DMS79 treated with DMSO at 0.1 percent for 48 hours (cell line): ENCODE measurements at regions not wholly inside any gene's neighbourhood (a gene's known extent, or its start where the extent isn't known, plus 50 kb on each side); places are given as distances from the start of the nearest gene placed in this dataset.
A peak's percentile ranks its signal among the peaks of the same experiment; 100 is the strongest.

Experiments used
- DNase-seq: peaks from one replicate; lab custom pipeline; 2025; lab: John Stamatoyannopoulos, UW

DNA sequence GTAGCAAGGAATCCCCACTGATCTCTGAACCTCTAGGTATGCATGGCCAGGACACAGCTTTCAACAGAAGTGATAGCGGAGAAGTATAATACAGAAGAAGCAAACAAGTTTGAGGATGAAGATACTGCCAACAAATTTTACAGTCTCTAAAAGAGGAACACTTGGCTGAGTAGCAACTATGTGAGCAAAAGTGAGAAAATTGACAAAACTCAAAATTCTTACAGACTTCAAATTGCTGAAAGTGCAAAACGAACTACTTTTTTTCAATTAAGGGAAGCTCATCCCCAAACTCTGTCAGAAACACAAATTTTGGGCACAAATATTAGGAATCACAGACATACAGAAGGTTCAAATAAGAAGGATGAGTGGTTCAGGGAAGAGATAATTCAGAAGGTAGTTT lies 1324.6 kb downstream of the LRFN5 start:
- DNase-seq = no peak

DNA sequence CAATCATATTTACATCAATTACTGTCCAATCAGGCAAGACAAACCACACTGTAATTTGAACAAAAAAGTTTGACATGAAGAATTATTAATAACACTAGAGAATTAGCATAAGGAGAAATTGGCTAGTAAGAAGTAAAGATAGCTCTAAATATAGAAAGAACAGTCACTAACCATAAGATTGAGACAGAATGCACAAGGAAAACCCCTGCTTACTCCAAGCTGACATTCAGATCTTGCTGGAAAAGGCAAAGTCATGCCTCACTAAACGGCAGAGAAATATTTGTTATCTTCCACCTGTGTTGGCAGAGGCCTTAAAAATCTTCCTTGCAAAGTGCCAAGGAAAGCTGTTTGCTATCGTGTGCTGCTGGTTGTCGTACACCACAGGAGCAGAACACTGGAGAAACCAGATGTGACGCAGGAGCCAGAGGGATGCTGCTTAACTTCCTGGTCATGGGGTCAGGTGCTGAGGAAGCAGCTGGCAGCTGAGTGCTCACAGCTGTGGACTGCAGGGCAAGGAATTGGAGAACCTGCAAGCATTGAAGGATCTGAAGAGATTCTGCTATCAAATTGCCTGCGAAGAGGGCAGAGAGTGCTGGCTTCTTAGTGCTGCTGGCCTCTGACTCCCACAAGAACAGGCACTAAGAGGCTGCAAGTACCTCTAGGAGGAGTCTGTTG lies 1323.3 kb downstream of the LRFN5 start:
- peak; percentile 94 for DNase-seq

DNA sequence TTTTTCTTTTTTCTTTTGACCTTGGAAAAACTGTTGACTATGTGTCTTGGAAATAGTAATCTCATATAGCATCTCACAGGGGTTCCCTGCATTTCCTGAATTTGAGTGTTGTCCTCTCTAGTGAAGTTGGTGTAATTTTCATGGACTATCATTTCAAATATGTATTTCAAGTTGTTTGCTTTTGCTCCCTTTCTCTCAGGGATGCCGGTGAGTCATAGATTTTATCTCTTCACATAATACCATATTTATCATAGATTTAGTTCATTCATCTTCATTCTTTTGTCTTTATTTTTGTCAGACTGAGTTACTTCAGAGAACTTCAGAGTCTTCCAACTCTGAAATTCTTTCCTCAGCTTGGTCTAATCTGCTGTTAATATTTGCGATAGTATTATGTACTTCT lies 1320.6 kb downstream of the LRFN5 start:
- no peak for DNase-seq

DNA sequence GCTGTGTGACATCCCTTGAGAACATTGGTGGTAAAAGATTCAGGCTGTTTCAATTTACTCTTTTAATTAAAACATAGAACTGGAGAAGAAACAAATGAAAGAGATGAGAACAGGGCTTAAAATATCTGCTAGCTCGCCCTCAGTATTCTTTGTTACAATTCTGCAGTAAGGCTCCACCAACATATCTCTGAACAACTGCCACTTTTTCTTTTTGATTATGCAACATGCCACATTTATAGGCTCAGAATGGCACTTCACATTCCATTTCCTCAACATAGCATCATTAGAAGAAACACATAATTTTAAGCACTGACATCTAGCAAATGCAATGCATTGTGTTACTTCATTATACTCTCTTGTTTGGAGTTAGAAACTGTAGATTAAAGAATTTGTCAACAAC lies 1315.2 kb downstream of the LRFN5 start:
- no peak for DNase-seq

DNA sequence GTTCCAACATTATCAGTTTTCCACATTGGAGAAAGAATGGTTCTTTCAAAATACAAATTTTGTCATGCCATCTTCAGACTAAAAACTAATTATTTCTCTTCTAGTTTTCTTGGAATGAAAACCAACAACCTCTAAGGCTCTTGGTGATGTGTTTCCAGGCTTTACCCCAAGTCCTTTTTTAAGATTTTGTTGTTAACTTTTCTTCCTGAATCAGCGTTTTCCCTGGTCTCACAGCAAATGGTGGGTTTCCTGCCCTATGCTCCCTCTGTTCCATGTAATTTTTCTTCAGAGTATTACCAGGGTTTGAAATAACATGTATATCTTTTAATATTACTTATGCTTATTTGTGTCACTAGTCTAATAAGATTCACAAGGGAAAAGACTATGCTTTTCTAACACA lies 1311.9 kb downstream of the LRFN5 start:
- no peak for DNase-seq

DNA sequence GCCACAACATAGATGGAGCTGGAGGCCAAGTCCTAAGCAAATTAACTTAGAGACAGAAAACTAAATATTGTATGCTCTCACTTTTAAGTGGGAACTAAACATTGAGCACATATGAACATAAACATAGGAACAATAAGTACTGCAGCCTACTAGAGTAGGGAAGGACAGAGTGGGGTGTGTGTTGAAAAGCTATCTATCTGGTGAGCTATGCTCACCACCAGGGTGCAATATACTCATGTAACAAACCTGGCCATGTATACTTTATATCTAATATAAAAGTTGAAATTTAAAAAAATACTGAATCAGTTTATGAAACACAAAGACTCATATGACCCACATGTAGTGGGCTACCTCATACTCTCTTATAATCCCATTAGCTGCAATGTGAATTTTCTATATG lies 1305.0 kb downstream of the LRFN5 start:
- DNase-seq = no peak

DNA sequence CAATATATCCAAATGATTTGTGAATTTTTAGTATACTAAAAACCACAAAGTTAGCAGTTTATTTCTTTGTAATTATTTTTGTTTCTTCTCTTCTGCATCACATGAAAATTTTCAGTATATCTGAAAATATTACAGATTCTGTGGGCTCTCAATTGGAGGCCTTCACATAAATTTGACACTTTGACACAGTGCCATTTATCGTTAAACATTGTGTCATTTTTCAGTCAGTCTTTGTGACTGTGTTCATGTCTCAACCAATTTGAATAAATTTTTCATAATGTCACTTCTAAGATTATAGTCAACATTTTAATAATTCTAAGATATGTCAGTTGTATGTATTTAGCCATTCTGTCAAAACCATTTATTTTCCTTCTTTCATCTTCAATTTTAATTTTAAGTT lies 1303.0 kb downstream of the LRFN5 start:
- DNase-seq = no peak

DNA sequence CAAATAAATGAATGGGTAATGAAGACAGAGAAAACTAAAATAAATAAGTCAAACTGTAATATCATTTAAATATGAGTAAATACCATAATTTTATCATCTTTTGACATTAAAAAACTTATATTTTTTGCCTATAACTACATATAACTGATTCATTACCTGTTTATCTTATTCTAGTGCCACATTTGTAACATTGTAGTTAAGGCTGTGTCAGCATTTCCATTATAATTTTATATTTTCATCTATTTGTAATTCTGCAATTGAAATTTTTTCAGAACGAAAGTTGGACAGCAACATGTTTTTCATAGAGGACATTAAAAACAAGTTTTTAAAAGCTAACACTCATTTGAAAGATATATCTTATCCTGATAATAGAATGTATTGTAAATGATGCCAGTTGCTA lies 1286.5 kb downstream of the LRFN5 start:
- DNase-seq = no peak

DNA sequence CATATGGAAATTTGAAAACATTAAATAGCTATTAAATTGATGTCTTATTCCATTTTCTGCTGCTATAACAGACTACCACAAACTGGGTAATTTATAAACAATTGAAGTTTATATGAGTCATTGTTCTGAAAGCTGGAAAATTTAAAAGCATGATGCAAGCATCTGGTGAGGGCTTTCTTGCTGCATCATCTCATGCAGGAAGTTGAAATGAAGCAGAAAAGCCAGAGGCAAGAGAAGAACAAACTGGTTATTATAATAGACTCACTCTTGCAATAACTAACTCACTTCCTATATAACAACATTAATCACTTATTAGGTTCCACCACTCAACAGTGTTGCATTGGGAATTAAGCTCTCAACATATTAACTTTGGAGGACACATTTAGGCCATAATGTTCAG lies 1277.4 kb downstream of the LRFN5 start:
- peak; percentile 13 for DNase-seq

DNA sequence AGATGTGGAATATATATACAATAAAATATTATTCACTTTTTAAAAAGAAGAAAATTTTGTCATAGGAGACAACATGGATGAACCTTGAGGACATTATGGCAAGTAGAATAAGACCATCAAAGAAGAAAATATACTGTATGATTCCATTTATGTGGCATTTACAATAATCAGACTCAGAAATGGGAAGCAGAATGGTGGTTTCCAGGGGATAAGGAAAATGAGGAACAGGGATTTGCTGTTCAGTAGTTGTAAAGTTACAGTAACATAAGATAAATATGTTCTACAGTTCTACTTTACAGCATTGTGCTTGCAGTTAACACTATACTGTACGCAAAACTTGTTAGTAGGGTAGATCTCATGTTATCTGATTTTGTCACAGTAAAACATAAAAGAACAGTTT lies 1271.0 kb downstream of the LRFN5 start:
- no peak for DNase-seq

DNA sequence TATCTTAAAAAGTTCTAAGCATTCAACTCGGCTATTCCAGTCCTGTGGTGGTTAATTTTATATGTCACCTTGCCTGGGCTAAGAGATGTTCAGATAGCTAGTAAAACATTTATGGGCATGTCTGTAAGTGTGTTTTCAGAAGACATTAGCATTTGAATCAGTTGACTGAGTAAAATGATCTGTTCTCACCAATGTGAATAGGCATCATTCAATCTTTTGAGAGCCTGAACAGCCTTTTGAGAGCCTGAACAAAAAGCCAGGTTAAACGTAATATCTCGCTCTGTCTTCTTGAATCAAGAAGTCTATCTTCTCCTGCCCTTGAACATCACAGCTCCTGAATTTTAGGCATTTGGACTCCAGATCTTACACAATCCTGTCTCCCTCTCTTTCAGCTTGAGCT lies 1266.1 kb downstream of the LRFN5 start:
- DNase-seq = no peak

DNA sequence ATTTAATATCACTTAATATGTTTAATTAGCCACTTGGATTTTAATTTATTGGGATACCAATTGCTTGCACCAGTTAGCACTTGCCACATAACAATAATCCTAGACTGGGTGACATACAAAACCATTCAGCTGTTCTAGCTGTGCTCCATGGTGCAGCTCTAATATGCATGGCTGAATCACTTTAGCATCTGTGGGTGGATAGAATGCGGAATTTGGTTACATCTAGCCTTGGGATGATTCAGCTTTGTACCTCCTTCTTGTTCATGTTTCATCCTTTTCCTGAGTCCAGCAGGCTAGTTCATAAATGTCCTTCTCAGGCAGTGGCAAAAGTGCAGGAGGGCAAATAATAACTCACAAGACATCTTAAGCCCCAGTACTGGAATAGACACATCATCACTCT lies 1263.0 kb downstream of the LRFN5 start:
- no peak for DNase-seq

DNA sequence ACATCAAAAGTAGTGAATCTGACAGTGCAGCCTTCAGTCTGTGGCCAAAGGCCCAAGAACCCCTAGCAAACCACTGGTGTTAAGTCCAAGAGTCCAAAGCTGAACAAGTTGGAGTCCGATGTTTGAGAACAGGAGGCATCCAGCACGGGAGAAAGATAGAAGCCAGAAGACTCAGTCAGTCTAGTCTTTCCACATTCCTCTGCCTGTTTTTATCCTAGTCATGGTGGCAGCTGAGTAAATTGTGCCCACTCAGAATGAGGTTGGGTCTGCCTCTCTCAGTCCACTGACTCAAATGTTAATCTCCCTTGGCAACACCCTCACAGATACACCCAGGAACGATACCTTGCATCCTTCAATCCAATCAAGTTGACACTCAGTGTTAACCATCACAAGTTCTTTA lies 1255.4 kb downstream of the LRFN5 start:
- DNase-seq = no peak

DNA sequence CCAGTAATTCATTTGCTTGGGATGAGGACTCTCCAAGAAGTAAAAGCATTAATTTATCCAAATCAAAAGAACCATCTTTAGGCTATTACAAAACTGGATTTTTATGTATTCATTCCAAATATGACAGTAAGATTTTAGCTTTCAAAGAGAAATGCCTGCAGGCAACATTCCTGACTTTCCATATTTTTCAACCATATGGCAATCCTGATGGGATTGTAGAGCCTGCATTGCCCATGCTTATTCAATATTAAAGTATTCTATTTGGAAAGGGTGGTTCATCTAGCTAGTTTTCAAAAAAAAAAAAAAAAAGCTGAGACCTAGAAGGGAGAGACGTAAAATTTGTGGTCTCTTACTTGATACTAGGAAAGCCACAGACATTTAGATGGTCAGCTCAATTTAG lies 1253.7 kb downstream of the LRFN5 start:
- DNase-seq = no peak

DNA sequence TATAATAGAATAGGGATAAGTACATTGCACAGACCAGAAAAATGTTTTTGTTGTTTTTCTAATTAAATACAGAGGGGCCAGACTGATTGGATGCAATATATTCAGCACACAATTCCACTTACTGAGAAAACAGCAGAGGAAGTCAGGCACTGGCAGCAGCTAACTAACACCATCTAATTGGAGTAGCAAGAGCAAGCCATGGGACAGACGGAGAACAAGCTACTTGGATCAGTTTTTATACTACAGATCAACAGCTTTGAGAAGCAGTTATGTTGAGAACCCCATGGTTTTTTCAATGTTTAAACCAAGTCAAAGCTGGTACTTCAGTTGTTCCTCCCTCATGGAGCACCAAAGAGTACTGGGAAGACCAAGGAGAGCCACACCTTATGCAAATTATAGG lies 1249.4 kb downstream of the LRFN5 start:
- no peak for DNase-seq

DNA sequence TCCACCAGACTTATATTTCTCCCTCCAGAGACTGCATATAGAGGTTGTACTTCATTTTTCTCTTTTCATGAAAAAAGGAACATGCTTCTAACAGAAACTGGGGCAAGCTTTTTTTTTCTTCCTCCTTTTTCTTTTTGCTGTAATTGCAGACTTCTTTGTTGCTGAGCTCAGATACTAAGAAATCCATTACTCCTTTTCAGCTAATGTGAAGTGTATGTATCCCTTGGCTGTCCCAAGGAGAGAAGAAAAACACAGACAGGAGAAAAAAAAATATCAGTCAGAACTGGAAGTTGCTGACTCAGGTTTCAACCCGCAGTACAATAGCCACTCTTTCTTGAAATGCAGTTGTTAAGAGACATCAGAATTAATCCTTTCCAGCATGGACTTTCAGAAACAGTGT lies 1248.4 kb downstream of the LRFN5 start:
- no peak for DNase-seq

DNA sequence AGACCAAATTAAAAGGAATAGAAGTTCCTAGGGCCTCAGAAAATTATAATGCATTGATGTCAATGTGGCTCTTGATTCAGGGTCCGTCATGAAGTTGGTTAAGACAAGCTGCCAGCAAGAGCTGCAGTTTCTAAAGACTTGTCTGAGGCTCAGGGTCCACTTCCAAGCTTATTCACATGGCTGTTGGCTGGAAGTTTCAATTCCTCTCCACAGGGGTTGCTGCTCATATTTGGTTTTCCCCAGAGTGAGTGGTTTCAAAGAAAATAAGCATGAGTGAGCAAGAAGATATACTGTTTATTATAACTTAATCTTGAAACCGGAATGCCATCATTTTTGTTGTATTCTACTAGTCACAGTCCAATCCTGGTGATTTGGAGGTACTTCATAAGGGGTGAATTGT lies 1247.4 kb downstream of the LRFN5 start:
- DNase-seq = no peak

DNA sequence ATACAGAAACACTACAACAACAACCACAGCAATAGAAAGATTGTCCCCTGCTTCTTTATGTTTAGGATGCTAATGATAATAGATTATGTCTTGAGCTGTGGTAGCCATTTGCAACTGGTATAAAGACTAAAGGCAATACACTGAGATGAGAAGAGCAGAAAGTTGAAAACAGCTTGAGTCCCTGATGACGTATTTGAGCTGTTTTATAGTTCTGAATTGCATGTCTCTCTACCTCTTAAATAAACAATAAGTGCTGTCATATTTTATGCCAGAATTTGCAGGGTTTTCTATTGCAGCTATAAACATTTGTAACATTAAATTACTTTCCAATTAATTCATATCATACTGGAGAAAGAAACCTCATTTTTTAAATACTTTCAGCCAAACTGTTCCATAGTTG lies 1242.0 kb downstream of the LRFN5 start:
- no peak for DNase-seq

DNA sequence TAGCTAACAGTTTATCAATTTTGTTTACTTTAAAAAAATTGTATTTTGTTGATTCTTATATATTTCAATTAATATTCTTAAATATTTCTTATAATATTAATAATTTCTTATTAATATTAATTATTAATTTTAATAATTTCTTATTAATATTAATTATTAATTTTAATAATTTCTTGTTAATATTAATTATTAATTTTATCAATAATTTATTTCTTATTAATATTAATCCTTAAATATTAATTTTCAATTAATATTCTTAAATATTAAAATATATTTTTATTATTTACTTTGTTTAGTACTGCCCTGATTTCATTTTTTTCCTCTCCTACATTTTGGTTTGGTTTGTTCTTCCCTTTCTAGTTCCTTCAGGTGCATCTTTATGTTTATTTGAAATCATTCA lies 1208.1 kb downstream of the LRFN5 start:
- DNase-seq = no peak

DNA sequence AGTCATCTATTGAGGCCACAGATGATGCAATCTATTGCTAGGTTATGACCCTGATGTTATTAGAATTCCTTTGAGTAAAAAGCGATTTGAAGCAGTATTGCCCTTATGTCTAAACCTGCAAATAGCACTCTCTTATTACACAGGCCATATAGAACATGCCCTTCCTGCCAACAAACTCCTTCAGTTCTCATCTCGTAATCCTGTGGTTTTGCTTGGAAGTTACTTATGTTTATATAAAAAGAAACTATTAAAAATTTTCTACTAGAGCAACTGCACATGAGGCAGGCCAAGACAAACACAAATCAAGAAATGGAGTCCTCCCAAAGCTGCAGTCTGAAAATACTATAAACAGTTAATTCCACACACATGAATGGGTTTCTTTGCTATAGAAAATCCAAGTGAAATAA lies 1200.2 kb downstream of the LRFN5 start:
- peak; percentile 99 for DNase-seq

DNA sequence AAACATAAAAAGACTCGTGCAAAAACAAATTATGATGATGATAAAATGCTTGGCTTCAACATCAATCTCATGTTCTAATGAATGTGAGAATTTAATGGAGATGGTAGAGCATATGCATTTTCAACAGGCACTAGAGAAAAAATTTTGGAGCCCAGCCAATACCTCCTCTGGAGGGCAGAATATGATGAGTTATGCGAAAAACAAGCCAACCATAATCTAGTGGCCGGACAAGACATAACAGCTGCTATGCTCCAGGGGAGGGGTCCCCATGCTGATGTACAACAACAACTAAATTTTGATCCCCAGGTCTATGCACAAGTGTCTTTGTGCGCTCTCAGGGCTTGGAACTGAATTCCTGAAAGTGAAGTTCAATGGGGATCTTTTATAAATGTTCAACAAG lies 1197.5 kb downstream of the LRFN5 start:
- DNase-seq = peak; percentile 99

DNA sequence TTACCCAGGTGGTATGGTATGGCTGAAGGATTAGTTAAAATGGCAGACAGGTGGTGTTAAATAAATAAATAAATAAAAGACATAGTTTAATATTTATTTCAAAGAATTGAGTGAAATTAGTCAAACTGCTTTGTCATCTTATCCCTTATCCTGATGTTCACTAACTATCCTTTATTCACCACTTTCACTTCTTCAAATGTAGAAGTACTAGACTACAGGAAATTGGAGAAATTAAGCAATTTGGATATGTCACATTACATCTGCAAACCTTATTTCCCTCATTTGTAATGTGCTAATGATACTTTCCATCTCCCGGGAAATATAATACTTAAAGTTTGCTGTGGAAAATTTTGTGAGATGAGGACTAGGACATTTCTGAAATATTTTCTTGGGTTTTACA lies 1195.7 kb downstream of the LRFN5 start:
- no peak for DNase-seq

DNA sequence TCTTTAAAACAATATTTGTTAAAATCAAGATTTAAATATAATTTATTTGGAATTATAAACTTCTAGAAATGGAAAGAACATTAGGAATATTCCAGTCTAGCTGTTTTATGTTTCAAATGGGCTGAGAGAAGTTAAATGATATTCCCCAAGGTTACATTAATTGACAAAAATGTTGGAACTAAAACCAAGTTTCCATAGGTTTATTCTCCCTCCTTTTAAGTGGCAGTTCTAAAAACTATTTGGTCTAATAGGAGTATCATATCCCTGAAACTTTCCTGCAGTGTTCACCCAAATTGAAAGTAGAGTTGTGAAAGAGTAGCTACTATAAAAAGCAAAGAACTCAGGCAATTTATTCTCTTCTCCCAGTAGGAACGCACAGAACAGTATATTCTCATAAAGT lies 1185.5 kb downstream of the LRFN5 start:
- DNase-seq = no peak

DNA sequence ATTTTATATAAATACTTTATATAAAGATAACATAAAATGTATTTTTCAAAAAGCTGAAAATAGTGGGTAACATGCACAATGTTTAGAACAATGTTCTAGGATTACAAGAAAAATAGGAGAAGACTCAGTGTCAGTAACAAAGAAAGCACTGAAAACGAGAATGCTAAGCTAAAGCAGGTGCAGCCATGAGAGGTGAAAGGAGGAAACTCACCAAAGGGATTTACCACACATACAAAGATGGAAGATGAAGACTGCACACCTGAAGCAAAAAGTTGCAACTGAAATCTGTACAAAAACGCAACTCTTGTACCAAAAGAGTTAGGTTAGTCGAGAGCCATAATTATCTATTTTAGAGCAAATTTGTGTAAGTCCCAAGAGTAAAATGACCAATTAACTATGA lies 1176.1 kb downstream of the LRFN5 start:
- DNase-seq = no peak

DNA sequence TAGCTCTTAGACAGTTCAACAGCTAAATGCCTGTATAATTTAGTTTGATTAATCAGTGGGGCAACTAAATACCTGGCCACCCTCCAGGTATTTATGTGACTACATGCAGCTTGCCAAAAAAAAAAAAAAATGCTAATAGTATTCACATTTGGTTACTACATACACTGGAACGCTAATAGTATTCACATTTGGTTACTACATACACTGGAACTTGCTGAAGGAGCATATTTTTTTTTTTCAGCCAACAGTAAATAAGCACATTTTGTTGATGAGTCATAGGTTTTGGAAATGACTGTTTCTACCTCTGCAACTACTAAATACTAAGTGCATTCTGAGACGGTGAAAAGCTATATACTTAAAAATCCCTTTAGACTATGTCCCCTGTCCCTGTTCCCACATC lies 1172.3 kb downstream of the LRFN5 start:
- no peak for DNase-seq
